ENCODE measurements at regions not wholly inside any gene's neighbourhood (a gene's known extent, or its start where the extent isn't known, plus 50 kb on each side); places are given as distances from the start of the nearest gene placed in this dataset.
"Not testable (repeated sequence)": the region's sequence is repeated elsewhere in the genome, so short reads cannot be mapped to it uniquely, and the experiment has no call there.

DNA sequence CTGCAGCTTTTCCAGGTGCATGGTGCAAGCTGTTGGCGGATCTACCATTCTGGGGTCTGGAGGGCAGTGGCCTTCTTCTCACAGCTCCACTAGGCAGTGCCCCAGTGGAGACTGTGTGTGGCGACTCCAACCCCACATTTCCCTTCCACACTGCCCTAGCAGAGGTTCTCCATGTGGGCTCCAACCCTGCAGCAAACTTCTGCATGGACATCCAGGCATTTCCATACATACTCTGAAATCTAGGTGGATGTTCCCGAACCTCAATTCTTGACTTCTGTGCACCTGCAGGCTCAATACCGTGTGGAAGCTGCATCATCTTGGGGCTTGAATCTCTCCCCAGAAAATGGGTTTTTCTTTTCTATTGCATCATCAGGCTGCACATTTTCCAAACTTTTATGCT, 160.2 kb upstream of the DYRK2 start:
- not testable (repeated sequence) for TF ChIP-seq POLR2A (IDR thresholded peaks at IDR 0.05; ENCODE audit: low read length); GATA1 (IDR thresholded peaks at IDR 0.05; ENCODE audit: low read depth, low read length)

All from erythroblast (primary cell).